ENCODE measurements at regions not wholly inside any gene's neighbourhood (a gene's known extent, or its start where the extent isn't known, plus 50 kb on each side); places are given as distances from the start of the nearest gene placed in this dataset.

DNA sequence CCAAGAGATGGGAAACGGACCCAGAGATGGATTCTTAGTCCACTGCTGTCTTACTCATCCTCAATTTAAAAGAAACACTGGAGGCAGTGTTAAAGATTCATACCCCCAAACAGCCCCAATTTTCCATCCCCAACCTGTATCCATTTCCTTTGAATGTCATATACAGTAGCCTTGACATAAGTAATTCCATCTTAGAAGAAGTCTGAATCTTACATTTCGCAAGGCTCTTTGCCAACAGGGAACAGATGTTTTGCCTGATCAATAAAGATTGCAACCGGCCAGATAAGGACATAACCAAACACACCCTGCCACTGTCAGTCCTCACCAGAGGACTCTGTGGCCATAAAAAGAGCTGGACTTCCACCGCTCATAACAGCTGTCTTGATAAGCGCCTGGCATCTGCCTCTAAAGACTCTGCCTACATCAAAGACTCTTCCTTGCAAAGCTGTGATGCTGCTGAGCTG, 59.0 kb upstream of the MED9 start:
- TF ChIP-seq, protein P1, sequence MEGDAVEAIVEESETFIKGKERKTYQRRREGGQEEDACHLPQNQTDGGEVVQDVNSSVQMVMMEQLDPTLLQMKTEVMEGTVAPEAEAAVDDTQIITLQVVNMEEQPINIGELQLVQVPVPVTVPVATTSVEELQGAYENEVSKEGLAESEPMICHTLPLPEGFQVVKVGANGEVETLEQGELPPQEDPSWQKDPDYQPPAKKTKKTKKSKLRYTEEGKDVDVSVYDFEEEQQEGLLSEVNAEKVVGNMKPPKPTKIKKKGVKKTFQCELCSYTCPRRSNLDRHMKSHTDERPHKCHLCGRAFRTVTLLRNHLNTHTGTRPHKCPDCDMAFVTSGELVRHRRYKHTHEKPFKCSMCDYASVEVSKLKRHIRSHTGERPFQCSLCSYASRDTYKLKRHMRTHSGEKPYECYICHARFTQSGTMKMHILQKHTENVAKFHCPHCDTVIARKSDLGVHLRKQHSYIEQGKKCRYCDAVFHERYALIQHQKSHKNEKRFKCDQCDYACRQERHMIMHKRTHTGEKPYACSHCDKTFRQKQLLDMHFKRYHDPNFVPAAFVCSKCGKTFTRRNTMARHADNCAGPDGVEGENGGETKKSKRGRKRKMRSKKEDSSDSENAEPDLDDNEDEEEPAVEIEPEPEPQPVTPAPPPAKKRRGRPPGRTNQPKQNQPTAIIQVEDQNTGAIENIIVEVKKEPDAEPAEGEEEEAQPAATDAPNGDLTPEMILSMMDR (IDR thresholded peaks at IDR 0.05), result no peak
- TF ChIP-seq EZH2 (IDR thresholded peaks at IDR 0.05; ENCODE audit: borderline replicate concordance, insufficient read depth, low read depth, low read length, poor library complexity, severe bottlenecking), result no peak
